ENCODE measurements at regions not wholly inside any gene's neighbourhood (a gene's known extent, or its start where the extent isn't known, plus 50 kb on each side); places are given as distances from the start of the nearest gene placed in this dataset.

DNA sequence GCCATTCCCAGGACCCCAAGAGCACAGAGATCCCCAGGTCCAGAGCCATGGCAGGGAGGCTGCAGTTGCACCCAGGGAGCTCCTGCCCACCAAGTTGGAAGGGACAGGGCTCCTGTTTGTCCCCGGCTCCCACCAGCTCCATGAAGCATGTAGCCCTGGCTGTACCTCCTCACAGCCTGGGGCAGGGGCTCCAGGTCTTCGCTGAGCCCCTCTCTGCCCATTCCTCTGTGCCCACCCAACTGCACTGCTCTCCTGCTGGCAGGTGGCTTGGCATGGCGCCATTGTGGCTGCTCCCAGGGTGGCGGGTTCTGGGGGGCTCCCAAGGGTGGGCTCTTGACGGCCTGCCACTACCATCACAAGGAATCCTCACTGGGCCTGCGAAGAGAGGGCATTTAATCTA, 197.5 kb upstream of the DAB2 start:
- TF ChIP-seq, protein P1, sequence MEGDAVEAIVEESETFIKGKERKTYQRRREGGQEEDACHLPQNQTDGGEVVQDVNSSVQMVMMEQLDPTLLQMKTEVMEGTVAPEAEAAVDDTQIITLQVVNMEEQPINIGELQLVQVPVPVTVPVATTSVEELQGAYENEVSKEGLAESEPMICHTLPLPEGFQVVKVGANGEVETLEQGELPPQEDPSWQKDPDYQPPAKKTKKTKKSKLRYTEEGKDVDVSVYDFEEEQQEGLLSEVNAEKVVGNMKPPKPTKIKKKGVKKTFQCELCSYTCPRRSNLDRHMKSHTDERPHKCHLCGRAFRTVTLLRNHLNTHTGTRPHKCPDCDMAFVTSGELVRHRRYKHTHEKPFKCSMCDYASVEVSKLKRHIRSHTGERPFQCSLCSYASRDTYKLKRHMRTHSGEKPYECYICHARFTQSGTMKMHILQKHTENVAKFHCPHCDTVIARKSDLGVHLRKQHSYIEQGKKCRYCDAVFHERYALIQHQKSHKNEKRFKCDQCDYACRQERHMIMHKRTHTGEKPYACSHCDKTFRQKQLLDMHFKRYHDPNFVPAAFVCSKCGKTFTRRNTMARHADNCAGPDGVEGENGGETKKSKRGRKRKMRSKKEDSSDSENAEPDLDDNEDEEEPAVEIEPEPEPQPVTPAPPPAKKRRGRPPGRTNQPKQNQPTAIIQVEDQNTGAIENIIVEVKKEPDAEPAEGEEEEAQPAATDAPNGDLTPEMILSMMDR (conservative IDR thresholded peaks at IDR 0.05 in 1 of 2, IDR thresholded peaks at IDR 0.05 in 1 of 2; ENCODE audit: low read depth in 1 of 2, low read length in 2 of 2) = no peak
- no peak for TF ChIP-seq EZH2 (IDR thresholded peaks at IDR 0.05; ENCODE audit: low read length, missing control alignments)

Data from fibroblast of lung (primary cell).